GM18498 (cell line): ENCODE measurements at regions not wholly inside any gene's neighbourhood (a gene's known extent, or its start where the extent isn't known, plus 50 kb on each side); places are given as distances from the start of the nearest gene placed in this dataset.
"Not testable (repeated sequence)": the region's sequence is repeated elsewhere in the genome, so short reads cannot be mapped to it uniquely, and the experiment has no call there.

ENCODE experiments used
- ATAC-seq: cut with Tn5 transposase; IDR thresholded peaks from one replicate; pipeline ENCODE4 v1.9.1; 2021; ENCODE audit warnings: mild to moderate bottlenecking, moderate library complexity; ENCODE audit not compliant: unreplicated experiment

GRCh38 chr4:95898226-95898625 lies 58.3 kb downstream of the PDHA2 start:
- peak; percentile 48 for ATAC-seq

- no peak for ATAC-seq
Observed at GRCh38 chr4:95909211-95909610, 69.3 kb downstream of the PDHA2 start.

GRCh38 chr4:95910749-95911148 lies 70.9 kb downstream of the PDHA2 start:
- no peak for ATAC-seq

DNA sequence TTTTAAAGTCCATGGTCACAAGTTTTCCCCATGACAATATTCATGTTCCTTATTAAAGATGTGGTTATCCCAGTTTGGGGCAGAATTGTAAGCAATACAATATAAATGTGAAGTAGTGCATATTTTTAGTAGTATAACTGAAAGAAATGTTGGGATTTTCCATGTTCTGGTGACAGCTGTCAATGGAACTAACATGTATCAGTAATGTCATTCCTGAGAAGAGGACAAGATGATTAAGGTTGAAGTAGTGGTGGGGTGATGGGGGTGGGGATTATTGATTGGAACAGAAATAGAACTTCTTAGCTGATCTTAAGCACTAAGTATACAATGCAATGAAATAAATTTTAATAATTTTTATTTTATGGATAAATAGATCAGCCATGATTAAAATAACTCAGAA lies 81.6 kb downstream of the PDHA2 start:
- ATAC-seq, result no peak

GRCh38 chr4:95929448-95930064 lies 89.7 kb downstream of the PDHA2 start:
- ATAC-seq, result no peak

GRCh38 chr4:95939141-95939540 lies 99.2 kb downstream of the PDHA2 start:
- no peak for ATAC-seq

GRCh38 chr4:95949136-95949765 lies 109.4 kb downstream of the PDHA2 start:
- no peak for ATAC-seq

- no peak for ATAC-seq
Observed at GRCh38 chr4:95949808-95950207, 109.9 kb downstream of the PDHA2 start.

DNA sequence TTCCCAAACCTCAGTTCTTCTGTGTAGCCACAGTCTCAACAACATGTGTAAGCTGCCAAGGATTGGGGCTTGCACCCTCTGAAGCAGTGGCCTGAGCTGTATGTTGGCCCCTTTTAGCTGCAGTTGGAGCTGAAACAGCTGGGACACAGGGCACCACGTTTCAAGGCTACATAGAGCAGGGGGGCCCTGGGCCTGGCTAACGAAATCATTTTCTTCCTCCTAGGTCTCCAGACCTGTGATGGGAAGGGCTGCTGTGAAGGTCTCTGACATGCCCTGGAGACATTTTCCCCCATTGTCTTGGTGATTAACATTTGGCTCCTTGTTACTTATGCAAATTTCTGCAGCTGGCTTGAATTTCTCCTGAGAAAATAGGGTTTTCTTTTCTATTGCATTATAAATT lies 112.6 kb downstream of the PDHA2 start:
- ATAC-seq, result not testable (repeated sequence)

GRCh38 chr4:95956094-95956493 lies 116.2 kb downstream of the PDHA2 start:
- no peak for ATAC-seq

DNA sequence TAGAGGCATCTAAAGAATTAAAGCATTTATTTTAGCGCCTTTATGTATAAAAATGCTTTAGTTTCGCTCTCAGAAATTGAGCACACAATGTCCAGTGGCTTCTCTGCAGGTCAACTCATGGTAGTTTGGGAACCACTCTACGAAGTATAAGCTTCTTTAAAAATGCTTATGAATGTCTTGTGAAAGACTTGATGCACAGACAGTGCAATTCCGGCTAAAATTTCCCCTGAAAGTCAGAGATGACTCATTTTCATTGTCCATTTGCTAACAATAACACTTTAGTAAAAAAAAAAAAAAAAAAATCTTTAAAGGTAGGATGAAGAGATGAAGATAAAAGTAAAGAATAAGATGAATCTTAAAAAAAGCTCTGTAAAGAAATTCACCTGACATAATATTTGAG lies 117.2 kb downstream of the PDHA2 start:
- ATAC-seq, result no peak

GRCh38 chr4:95957759-95958158 lies 117.9 kb downstream of the PDHA2 start:
- ATAC-seq, result no peak

GRCh38 chr4:95959182-95959581 lies 119.3 kb downstream of the PDHA2 start:
- no peak for ATAC-seq

DNA sequence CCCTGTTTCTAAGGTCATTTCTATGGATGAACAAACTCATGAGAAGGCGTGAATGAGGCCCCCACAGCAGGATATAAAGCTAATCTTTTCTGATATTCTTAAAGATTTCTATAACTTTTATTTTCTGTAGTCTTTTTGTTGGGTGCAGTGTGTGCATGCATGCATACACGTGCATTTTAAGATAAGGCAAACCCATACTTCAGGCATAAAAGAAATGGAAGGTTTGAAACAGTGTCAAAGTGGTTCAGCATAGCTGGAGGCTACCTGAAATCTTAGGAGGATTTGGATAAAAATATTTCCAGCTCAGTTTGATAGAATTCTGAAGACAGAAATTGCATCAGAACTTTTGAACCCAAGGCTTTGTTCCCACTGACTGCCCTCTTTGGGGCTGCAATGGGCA lies 119.7 kb downstream of the PDHA2 start:
- ATAC-seq, result no peak

DNA sequence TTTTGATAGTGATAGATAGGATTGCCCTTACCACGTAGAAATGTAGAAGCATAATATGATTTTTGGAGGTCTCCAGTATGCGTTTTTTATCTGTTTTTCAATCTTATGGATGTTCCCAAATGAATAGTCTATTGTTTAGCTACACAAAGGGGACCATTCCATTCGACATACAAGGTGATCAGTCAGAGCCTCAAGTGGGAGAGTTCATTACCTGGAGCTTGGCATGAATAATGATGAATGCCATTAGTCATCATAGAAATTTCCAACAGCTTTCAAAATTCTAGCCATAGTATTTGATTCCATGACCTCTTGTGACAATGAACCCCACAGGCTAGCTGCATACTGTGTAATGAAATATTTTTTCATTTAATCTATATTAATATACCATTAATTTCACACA lies 123.6 kb downstream of the PDHA2 start:
- no peak for ATAC-seq

DNA sequence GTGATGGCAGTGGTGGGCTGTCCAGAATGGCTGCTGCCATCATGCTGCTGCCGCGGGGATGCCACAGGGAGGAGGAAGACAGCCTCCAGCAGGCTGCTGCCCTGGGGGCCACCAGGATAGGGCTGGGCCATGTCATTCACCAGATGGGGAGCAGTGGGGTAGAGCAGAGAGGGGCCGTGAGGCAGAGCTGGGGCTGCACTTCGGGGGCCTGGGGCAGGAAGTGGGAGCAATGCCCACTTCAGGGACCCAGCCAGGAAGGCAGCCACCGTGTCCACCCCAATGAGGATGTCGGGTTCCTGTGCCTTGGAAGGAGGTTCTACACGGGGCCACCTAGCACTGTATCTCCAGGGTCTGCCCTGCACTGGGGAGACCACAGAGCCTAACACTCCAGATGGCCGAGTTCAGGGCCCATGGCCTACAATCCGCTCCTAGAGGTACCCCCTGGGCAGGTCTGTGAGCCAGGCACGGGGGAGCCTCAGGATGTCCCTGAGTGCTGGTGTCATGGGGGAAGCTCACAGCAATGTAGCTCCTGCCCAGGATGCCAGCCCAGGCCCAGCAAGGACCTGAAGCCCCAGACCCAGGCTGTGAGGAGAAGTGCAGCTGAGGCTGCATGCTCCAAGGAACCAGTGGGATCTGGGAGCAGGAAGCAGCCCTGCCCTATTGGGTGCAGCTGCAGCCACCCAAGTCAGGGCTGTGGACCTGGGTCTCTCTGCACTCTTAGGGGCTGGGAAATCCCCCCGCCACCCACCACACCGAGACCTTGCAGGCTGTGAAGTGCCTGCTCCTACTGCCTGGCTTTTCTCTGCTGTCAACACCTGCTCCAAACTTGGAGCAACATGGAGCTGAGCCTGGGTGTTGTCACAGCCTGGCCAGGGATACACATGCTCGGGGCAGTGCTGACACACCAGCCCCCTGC lies 140.3 kb downstream of the PDHA2 start:
- no peak for ATAC-seq

- ATAC-seq, result no peak
Observed at GRCh38 chr4:95980877-95981360, 141.0 kb downstream of the PDHA2 start.

- ATAC-seq, result no peak
Observed at GRCh38 chr4:95981591-95981990, 141.7 kb downstream of the PDHA2 start.

DNA sequence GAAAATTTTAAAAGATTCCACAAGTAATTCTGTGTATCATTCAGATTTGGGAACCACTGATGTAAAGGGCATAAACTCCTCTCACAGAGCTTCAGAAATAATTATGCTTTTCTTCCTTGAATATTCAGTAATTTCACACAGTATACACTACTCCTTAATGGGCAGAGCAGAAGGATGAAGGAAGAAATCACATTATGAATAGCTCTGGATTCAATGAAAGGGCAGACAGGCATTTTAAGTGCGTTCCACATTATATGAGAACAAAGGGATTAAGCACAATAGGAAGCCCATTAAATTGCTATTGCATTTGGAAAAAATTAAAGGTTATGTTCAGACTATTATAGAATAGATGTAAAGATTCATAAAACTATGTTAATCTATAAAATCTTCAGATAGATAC lies 142.6 kb downstream of the PDHA2 start:
- ATAC-seq, result no peak

DNA sequence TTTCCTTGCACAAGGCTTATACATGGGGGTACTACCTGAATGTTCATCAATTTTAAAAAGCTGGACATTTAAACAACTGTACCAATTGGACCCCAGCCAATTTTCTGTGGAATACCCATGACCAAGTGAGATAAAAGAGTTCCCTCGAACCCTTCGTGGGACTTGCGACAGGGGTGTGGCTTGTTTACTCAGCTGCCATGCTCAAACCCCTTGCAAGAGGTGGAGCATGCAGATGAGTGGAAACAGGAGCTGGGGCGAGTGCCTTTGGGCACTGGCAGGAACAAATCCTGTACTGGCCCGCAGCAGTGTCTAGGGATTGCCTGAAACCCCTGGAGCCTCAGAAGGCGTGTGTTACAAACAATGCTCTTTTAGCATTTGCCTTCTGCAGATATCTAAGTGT lies 144.2 kb downstream of the PDHA2 start:
- ATAC-seq, result no peak

DNA sequence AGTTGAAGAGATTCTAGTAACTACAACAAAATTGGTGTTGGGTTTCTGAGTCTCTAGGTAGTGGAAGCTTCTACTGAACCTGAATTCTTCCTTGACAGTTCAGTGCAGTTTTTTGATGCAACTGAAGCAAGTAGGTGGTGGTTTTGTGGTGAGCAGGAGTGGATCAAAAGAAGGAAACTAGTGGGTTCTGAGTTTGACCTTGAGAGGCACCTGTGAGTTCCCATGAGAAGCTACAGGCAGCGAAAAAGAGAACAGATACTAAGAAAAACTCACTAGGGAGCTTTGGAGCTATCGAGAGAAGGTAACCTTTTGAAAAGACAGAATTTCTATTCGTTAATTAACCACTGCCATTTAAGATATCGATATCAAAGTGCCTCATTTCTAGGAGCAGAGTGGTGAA lies 145.2 kb downstream of the PDHA2 start:
- ATAC-seq, result no peak
